GM19351 (cell line): ENCODE measurements at regions not wholly inside any gene's neighbourhood (a gene's known extent, or its start where the extent isn't known, plus 50 kb on each side); places are given as distances from the start of the nearest gene placed in this dataset.

ENCODE experiments used
- ATAC-seq: cut with Tn5 transposase; IDR thresholded peaks from one replicate; pipeline ENCODE4 v1.9.1; 2021; ENCODE audit warnings: mild to moderate bottlenecking, moderate library complexity; ENCODE audit not compliant: unreplicated experiment

- no peak for ATAC-seq
These were observed 202.1 kb upstream of the TNP1 start for GRCh38 chr2:217061916-217062505.

- no peak for ATAC-seq
These were observed 201.2 kb upstream of the TNP1 start for GRCh38 chr2:217060951-217061547.

- ATAC-seq: no peak
These were observed 200.7 kb upstream of the TNP1 start for GRCh38 chr2:217060516-217060915.

GRCh38 chr2:217058791-217059755, 199.2 kb upstream of the TNP1 start:
- ATAC-seq: no peak

GRCh38 chr2:217057773-217058172, 197.9 kb upstream of the TNP1 start:
- ATAC-seq: no peak

- ATAC-seq: no peak
These were observed 195.8 kb upstream of the TNP1 start for GRCh38 chr2:217055624-217056023.

GRCh38 chr2:217054791-217055190, 194.9 kb upstream of the TNP1 start:
- no peak for ATAC-seq

GRCh38 chr2:217052856-217053577, 193.2 kb upstream of the TNP1 start:
- no peak for ATAC-seq

GRCh38 chr2:217051416-217051815, 191.6 kb upstream of the TNP1 start:
- no peak for ATAC-seq

GRCh38 chr2:217049956-217050355, 190.1 kb upstream of the TNP1 start:
- ATAC-seq: no peak

- no peak for ATAC-seq
These were observed 189.6 kb upstream of the TNP1 start for GRCh38 chr2:217049422-217049821.

- ATAC-seq: no peak
These were observed 188.9 kb upstream of the TNP1 start for GRCh38 chr2:217048730-217049129.

- ATAC-seq: no peak
These were observed 187.8 kb upstream of the TNP1 start for GRCh38 chr2:217047631-217048030.

GRCh38 chr2:217047209-217047608, 187.3 kb upstream of the TNP1 start:
- no peak for ATAC-seq

GRCh38 chr2:217045700-217046475, 186.0 kb upstream of the TNP1 start:
- ATAC-seq: no peak

GRCh38 chr2:217040099-217040498, 180.2 kb upstream of the TNP1 start:
- no peak for ATAC-seq

- no peak for ATAC-seq
These were observed 178.1 kb upstream of the TNP1 start for GRCh38 chr2:217038001-217038400.

- no peak for ATAC-seq
These were observed 177.5 kb upstream of the TNP1 start for GRCh38 chr2:217037353-217037752.

GRCh38 chr2:217035967-217036366, 176.1 kb upstream of the TNP1 start:
- ATAC-seq: no peak

GRCh38 chr2:217033186-217033585, 173.3 kb upstream of the TNP1 start:
- ATAC-seq: no peak
